ENCODE measurements at regions not wholly inside any gene's neighbourhood (a gene's known extent, or its start where the extent isn't known, plus 50 kb on each side); places are given as distances from the start of the nearest gene placed in this dataset.
A peak's percentile ranks its signal among the peaks of the same experiment; 100 is the strongest.

DNA sequence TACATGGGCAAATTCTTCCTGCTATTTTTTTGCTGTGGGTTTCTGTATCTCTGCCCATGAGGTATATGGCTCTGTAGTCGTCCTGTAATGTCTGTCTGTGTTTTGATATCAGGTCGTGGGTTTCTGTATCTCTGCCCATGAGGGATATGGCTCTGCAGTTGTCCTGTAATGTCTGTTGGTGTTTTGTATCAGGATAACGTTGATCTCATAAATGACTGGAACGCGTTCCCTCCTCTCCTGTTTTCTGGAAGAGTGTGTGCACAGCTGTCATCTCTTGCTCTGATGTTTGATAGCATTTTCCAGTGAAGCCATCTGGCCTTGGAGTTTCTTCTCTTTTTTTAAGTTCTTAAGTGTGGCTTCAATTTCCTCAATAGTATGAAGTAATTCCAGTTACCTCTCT lies 57.2 kb downstream of the SOX1 start:
- DNase-seq (ENCODE audit: low spot score in 2 of 2) = no peak
- no peak overlapping the region for H3K4me3 ChIP-seq
- H3K27me3 ChIP-seq = no peaks in the 10 kb centered on the region
- no peak overlapping the region for H3K27ac ChIP-seq
- intact Hi-C loops (cut with DNase I) = no loop called here
- no peaks in the 10 kb centered on the region for H3K36me3 ChIP-seq
- no peaks in the 10 kb centered on the region for H3K9me3 ChIP-seq
- H3K4me1 ChIP-seq = no peaks in the 10 kb centered on the region
- TF ChIP-seq, protein P1, sequence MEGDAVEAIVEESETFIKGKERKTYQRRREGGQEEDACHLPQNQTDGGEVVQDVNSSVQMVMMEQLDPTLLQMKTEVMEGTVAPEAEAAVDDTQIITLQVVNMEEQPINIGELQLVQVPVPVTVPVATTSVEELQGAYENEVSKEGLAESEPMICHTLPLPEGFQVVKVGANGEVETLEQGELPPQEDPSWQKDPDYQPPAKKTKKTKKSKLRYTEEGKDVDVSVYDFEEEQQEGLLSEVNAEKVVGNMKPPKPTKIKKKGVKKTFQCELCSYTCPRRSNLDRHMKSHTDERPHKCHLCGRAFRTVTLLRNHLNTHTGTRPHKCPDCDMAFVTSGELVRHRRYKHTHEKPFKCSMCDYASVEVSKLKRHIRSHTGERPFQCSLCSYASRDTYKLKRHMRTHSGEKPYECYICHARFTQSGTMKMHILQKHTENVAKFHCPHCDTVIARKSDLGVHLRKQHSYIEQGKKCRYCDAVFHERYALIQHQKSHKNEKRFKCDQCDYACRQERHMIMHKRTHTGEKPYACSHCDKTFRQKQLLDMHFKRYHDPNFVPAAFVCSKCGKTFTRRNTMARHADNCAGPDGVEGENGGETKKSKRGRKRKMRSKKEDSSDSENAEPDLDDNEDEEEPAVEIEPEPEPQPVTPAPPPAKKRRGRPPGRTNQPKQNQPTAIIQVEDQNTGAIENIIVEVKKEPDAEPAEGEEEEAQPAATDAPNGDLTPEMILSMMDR (IDR thresholded peaks at IDR 0.05) = no peak

DNA sequence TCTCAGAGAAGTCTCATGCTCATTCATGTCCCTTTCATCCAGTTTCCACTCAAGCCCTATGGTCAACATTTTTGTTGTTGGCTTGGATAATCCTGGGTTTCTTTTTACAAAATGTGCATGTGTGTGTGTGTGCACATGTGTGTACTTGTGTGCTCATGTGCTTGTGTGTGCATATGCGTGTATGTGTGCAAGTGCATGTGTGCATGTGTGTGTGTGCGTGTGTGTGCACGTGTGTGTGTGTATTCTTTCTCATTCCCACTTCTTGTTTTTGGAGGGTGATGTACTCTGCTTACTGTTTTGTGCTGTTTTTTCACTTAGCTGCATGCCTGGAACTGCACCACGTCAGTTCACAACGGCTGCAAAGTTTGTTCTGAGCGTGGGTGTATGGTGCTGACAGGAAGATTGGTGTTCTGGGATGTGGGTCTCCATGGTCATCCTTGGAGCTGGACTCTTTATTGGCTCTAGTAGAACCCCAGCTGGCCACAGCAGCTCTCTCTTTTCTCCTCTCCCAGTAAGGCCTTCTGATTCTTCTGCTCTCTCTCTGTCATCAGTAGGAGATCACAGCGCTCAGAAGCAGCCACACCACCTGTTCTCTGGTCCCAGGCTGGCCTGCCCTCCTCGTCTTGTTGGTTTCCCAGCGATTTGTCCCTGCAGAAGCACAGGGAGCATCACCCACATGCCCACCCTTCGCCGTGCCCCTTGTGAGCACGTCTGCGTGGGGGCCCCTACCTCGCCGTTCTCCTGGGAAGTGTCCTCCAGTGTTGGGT lies 60.8 kb downstream of the SOX1 start:
- Histone ChIP-seq H3K27me3 (no peaks in the 10 kb centered on the region), H3K4me3 (no peak overlapping the region), H3K27ac (no peak overlapping the region), H3K9me3 (no peaks in the 10 kb centered on the region), H3K36me3 (no peaks in the 10 kb centered on the region), H3K4me1 (no peaks in the 10 kb centered on the region)
- TF ChIP-seq, protein P1 (IDR thresholded peaks at IDR 0.05) = no peak
- DNase-seq (ENCODE audit: low spot score in 2 of 2) = peak in 1 of 2 donors; percentile 25
- intact Hi-C loops (cut with DNase I) = no loop called here

DNA sequence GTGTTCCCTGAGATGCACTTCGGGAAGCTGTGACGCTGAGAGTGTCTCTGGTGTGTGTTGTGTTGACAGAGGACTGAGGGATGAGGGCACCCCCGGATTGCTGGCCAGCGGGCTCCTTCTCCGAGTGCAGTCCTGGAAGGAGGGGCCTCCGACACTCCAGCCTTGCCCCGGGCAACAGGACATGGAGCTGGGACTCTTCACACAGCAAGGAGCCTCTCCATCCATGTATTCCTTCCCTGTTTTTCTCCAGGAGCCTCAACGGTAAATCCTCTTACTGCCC lies 61.3 kb downstream of the SOX1 start:
- peak in 1 of 2 donors; percentile 45 for DNase-seq (ENCODE audit: low spot score in 2 of 2)
- Histone ChIP-seq H3K9me3 (no peaks in the 10 kb centered on the region), H3K27ac (no peak overlapping the region), H3K4me3 (no peak overlapping the region), H3K27me3 (no peaks in the 10 kb centered on the region), H3K4me1 (no peaks in the 10 kb centered on the region), H3K36me3 (no peaks in the 10 kb centered on the region)
- TF ChIP-seq, protein P1 (IDR thresholded peaks at IDR 0.05) = no peak
- intact Hi-C loops (cut with DNase I) = no loop called here

DNA sequence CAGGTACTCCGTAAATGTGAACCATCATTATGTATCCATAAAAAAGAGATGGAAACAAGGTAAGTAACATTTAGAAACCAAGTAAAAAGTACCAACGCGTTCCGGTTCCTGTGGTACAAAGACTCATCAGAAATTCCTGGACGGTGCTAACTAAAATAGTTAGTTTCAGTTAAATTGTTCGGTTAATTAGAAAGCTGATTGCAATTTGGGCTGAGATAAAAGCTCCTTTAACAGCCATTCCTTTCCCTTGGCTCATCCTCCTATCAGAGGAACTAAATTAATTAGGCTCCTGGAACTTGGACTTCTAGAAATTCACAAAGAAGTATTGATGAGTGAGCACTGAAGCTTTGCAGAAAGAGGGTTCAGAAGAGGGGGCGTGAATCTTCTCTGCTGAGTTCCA lies 63.5 kb downstream of the SOX1 start:
- intact Hi-C loops (cut with DNase I) = no loop called here
- TF ChIP-seq, protein P1 (IDR thresholded peaks at IDR 0.05) = no peak
- Histone ChIP-seq H3K27me3 (no peaks in the 10 kb centered on the region), H3K4me3 (no peak overlapping the region), H3K36me3 (no peaks in the 10 kb centered on the region), H3K4me1 (no peaks in the 10 kb centered on the region), H3K27ac (no peak overlapping the region), H3K9me3 (no peaks in the 10 kb centered on the region)
- no peak for DNase-seq (ENCODE audit: low spot score in 2 of 2)

DNA sequence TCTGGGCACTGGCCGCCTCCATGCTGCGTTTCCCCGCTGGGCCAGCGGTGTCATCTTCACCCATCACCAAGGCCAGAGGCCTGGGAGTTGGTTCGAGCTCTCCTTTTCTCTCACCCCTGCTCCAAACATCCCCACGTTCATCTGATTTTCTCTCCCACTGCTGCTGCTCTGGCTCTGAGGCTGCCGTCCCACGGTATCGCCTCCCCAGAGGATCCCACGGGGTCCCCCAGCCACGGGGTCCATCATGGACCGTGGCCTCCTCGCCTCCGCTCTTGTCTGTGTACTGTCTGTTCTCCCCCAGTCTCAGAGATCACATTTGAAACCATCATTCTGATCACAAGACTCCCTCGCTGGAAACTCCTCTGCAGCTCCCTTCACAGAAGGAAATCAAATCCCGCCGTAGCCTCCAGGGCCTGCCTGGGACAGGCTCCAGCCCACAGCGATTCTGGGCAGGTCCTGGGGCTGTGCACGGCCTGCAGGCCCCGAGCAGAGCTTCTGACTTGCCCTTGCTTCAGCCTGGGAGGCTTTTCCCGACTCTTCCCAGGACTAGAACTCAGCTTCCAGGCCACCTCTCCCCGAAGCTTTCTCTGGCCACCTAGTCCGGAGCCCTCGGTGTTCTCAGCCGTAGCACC lies 64.2 kb downstream of the SOX1 start:
- intact Hi-C loops (cut with DNase I) = no loop called here
- Histone ChIP-seq H3K9me3 (no peaks in the 10 kb centered on the region), H3K4me3 (no peak overlapping the region), H3K4me1 (no peaks in the 10 kb centered on the region), H3K27ac (no peak overlapping the region), H3K36me3 (no peaks in the 10 kb centered on the region), H3K27me3 (no peaks in the 10 kb centered on the region)
- no peak for DNase-seq (ENCODE audit: low spot score in 2 of 2)
- TF ChIP-seq, protein P1 (IDR thresholded peaks at IDR 0.05) = no peak
